RPMI8226 (cell line): ENCODE measurements at regions not wholly inside any gene's neighbourhood (a gene's known extent, or its start where the extent isn't known, plus 50 kb on each side); places are given as distances from the start of the nearest gene placed in this dataset.
A peak's percentile ranks its signal among the peaks of the same experiment; 100 is the strongest.

Experiments used
- DNase-seq: peaks from one replicate; pipeline ENCODE4 v3.0.0-alpha.2; 2015

DNA sequence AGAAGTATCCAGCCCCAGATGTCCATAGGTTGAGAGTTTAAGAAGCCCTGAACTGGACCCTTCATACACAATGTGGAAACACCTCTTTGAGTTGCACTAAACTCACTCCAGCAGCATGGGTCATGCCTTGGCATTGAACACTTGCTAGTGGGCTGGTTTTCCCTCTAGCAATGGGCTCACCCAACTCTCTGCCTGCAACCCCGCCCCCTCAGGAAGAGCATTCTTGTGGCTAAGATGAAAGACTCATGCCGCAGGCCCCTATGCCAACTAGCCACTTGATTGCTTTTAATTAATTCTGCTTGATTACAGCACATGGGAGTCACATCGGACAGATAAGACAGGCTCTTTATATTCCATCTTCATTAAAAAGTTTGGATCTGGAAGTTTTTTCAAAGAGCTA is 136.5 kb upstream of the GJB5 start:
- no peak for DNase-seq

DNA sequence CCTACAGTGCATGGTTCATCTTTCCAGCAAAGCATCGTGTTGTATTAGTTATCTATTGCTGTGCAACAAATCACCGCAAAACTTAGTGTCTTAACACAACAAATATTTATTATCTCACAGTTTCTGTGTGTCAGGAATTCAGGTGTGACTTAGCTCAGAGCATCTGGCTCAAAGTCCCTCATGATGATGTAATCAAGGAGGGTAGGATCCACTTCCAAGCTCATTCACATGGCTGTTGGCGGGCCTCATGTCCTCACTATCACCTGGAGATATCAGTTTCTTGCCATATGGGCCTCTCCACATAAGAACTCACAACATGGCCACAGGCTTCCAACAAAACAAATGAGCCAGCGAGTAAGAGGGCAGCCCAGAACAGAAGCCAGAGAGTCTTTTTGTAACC is 135.6 kb upstream of the GJB5 start:
- DNase-seq, result no peak

DNA sequence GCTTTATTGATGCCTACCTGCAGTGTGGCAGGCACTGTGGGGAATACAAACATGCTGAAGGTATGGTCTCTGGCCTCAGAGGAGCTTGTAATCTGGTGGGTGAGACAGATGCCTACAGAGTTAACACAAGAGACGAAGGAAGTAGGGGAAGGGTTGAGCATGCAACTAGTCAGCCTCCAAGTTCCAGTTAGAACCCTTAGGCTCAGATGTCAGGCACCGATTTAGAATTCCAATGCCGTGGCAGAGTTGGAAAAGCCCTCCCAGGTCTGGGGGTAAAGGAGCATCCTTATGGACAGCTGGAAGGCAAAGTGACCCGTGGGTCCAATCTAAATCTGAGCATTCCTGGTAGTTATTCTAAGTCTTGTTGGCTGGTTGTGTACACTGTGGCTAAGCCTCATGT is 132.9 kb upstream of the GJB5 start:
- DNase-seq, result no peak

DNA sequence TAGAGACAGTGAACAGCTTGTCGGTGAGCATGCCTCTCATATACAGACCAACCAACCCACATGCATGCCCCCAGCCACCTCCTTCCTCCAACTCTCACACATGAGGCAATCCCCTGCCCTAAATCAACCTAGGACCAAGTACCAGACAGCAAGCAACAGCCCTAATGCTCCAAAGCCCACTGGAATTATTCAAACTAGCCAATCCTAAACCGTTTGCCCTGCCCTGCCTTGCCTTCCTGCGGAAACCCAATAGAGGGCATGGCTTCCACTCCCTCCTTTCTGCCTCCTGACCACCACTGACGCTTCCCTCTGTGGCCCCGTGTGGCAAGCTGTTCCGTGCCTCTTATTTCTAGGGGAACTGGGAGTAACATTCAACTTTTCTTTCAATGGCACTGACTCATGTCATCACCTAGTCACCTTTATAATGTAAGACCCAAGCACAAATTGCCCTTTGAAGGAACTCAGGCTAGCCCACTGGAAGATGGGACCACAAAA is 129.3 kb upstream of the GJB5 start:
- no peak for DNase-seq

DNA sequence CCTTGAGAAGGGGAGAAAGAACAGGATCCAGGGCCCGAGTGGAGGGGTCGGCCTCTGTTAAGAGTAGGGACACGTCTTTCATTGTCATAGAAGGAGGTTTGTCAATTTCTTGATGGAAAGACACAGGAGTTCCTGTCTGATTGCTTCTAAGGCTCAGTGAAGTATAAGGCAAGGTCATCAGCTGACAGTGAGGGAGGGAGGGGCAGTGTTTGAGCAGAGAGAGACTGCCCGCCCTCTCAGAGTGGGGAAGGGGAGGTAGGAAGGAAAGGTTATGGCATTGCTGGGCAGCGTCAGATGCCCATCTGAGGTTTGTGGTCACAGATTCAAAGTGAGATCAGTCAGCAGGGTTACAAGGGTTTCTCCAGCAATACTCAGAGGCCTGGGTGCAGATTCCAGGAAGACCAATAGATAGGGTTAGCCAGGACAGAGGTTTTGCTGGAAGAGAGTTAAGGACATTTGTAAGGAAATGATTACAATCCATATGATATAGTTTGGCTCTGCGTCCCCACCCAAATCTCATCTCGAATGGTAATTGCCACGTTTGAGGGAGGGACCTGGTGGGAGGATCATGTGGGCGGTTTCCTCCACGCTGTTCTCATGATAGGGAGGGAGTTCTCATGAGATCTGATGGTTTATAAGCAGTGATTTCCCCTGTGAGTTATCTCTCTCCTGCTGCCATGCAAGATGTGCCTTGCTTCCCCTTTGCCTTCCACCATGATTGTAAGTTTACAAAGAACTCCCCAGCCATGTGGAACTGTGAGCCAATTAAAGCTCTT is 127.2 kb upstream of the GJB5 start:
- DNase-seq, result no peak

DNA sequence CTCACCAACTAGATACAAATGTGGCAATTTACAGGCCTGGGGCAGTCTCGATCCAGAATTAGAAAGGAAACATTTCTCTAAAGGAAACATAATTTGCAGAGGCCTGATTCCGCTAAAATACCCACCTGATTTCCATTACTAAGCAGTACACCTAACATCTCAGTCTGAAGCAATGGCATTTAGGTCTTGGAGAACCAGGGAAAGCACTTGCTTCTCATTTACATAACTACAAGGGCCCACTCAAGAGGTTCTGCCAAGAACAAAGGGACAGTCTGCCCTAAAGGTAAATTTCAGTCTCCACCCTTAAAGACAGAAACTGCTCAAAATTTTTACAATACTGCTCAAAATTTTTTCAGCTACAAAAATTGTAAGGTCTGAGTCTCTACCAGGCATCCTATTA is 123.7 kb upstream of the GJB5 start:
- no peak for DNase-seq

DNA sequence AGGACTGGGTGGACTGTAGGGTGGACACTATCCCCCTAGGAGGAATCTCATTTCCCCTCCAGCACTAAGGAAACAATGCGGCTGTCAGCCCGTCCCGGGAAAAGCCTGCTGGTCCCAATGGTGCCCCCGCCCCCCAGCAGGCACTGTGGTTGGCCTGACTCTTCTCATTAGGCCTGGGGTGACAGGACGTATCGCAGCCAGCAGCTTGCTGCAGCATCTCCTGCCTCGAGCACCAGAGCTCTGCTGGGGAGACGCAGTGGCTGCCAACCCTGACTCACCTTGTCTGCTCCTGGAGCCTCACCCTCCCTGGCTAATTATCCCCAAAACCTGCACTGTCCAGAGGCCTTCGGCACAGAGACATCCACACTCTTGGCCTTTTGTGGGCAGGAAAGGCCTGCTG is 115.1 kb upstream of the GJB5 start:
- DNase-seq, result no peak

DNA sequence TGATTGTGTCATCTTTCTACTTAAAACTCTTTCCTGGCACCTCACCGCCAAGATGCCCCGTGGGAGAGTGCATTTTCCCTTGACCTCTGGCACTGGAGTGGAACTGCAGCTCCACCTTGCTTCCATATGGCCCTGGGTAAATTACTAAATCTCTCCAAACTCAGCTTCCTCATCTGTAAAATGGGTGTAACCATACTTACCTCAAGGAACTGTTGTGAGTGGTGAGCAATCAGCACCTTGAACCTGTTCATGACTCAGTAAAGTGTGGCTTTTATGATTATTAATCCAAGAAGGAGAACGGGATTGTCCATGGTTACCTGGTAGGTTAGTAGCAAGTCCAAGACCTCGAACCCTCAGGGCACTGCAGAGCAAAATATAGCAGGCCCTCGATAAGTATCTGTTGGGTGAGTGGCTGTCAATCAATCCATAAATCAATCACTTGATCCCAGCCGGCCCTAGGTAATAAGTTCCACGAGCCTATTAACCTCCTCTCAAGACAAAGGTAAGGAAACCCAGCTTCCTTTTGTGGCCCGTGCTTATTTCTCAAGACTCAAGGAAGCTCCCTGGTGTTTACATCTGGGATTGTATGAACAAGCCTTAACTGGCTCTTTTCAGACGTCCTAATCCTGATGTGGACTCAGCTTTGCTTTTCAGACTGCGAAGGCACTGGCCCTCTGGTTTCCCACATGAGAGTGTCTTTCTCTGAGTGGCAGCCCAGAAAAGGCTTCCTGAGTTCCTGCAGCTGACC is 114.0 kb upstream of the GJB5 start:
- DNase-seq, result no peak

DNA sequence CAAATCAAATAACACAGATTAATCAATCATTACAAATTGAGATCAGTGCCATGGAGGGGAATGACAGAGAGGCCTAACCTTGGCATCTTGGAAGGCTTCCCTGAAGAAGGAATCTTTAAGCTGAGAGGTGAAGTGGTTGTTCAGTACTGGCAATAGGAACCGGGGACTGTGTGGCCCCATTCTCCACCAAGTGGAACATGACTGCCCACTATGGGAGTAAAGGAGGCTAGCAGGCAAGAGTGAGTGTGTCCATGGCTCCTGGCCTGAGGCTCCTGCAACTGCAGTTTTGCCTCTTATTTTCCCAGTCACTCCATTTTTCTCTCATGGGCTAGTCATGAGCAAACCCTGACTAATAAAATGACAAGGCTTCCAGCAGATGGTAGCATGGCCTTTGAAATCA is 112.2 kb upstream of the GJB5 start:
- no peak for DNase-seq

DNA sequence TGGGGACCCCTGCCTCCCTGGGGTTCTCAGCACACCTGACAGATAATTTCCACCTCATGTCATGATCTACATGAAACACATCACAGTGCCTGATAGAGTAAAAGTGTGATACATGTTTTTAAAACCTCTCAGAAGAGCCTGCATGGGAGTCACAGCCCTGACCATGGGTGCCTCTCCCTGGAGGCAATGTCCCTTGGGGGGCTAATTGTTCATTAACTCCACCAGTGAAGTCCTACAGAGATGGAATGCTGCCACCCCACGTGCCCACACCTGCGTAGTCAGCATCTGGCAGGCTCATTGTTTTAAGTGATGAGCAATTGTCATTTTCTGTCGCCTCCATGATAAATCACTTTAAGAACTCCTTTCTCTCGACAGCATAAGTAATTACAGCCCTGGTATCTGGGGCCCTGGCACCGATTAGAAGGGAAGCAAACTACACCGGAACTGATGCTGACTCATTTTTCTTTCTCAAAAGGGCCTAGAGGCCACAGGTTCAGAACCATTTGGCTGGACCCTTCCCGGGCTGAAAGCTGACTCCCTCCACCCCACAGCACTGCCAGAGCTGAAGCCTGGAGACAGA is 109.6 kb upstream of the GJB5 start:
- no peak for DNase-seq

DNA sequence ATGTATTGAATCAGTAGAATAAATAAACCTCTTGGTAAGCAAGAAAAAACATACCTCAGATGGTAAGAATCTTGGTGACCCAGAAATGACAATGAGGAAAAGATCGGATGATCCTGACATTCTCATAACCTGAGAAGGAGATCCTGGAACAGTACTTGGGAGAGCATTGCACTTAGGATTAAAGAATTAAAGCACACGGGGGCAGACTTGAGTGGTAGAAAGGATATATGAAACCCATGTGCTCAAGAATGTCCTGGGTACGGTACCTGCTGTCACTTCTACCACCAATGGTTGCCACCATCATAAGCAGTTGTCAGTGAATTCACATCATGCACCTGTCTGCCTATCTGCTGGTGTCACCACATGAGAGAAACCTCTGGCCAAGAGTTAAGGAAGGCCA is 108.9 kb upstream of the GJB5 start:
- no peak for DNase-seq

DNA sequence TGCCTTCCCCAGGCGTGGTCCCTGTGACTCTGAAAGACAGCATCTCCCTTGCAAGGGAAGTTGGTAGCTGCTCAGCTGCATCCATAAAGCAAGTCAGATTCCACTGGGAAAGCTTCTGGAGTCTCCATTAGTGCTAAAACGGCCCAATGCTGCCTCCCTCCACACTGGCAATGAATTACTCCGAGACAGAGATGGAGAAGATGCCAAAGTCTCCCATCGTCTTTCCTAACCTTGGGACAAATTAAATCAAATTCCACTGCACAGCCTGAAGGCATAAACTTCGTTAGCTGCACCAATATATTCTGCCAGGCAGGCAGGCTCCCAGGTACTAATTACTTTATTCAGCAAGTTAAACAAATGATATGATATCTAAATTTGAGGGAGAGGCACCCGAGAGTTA is 106.3 kb upstream of the GJB5 start:
- no peak for DNase-seq

DNA sequence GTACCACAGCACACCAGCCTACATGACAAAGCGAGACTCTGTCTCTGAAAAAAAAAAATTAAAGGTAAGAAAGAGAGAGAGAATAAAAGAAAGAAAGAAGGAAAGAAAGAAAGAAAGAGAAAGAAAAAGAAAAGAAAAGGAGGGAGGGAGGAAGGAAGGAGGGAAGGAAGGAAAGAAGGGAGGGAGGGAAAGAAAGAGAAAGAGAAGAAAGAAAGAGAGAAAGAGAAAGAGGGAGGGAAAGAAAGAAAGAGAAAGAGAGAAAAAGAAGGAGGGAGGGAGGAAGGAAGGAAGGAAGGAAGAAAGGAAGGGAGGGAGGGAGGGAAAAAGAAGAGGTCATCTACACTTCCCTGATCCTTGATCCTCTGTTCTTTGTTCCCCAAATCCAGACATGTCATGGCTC is 104.8 kb upstream of the GJB5 start:
- DNase-seq, result no peak

DNA sequence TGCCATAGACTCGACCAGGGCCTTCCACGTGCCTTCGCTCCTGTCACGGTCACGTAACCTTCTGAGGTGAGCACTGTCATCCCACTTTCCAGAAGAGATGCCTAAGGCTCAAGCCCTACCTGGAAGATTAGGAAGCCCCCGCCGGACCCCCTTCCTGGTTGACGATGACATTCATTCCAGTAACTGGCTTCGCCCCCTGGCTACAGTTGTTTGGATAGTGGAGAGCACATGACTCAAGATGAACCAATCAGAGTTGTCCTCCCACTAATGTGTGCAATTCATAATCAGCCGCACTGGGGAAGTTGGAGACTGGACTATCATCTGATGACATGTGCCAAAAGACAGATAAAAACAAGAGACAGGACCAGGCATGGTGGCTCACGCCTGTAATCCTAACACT is 104.0 kb upstream of the GJB5 start:
- no peak for DNase-seq

DNA sequence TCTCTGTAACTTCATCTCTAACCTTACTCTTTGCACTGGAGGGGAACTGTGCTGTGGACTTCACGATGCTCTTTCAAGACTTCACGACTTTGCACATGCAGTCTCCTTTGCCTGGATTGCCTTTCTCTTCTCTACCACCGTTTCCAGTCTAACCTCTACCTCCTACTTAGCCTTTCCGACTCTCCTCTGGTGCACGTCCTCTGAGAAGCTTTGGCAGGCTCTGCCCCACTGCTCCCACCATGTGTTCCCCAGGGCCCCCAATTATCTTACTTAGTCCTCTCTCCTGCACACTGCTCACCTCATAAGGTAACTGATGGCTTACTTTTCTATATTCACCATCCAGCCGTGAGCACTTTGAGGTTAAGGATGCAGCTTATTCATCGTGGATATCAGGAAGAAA is 101.7 kb upstream of the GJB5 start:
- no peak for DNase-seq

DNA sequence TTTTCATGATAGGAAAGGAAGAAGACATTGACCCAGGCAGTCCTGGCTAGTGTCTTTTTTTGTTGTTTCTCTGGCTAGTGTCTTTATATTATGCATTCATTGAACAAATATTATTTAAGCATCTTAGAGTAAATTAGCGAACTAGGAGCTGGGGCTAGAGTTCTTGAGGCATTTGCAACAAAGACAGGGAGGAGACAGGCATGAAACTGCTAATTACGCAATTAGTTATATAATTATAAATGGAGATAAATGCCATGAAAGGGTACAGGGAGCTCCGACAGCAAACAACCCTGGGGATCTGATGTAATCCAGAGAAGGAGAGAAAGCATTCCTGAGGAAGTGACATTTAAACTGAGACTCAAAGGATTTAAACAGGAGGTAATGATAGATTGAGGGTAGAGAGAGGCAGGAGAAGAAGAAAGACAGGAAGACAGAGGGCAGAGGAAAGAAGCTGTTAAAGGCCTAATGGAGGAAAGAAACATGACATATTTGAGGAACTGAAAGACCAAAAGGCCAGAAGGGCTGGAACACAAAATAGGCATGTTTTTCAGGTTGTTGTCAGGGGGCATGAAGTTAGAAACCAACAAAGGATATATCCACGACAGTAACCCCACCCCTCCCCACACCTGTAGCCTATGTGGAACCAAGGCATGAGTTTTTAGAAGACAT is 99.5 kb upstream of the GJB5 start:
- DNase-seq, result peak; percentile 40

DNA sequence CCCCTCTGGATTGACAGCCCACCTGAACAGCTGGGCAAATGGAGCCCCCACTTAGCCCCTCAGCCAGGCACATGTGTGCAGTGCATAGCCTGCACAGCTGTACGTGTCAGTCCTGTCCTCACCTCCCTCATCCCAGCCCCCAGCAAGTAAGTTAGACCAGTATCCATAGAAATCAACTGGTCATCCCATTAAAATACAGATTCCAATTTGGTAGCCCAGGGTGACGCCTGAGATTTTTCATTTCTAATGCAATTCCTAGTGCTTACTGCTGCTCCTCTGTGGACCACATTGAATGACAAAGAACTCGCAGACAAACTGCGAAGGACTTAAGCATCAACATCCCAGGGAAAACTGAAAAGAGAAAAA is 99.0 kb upstream of the GJB5 start:
- no peak for DNase-seq

DNA sequence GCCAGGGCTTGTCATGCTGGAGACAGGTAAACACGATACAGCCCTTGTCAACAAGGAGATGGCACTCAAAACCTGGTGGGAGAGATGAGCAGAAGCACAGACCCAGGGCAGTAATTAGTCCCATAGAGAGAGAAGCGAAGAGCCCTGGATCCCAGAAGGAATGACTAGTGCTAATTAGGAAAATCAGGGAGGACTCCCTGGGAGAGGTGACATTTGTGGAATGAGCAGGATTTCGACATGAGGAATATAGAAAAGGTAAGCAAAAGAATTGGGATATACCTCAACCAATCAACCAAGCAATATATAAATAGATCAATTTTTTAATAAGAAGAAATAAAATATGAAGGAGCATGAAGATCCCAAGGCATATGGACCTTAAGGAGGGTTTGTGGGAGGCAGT is 98.5 kb upstream of the GJB5 start:
- no peak for DNase-seq

DNA sequence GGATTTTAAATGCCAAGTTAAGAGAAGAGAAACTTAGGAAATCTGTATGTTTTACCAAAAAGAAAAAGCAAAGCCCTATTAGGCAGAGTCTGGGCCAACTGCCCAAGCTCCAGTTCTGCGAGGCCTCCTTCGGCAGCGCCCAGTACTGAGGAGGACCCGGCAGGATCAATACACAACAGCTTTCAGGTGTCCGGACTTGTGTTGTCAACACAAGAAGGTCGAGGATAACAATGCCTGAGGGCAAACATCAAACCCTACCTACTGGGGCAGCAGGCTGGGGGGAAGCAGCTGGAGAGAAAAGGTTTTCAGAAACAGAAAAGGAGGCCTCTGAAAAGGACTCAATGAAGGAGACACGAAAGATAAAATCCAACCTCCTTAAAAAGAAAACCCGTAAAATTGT is 98.1 kb upstream of the GJB5 start:
- no peak for DNase-seq

DNA sequence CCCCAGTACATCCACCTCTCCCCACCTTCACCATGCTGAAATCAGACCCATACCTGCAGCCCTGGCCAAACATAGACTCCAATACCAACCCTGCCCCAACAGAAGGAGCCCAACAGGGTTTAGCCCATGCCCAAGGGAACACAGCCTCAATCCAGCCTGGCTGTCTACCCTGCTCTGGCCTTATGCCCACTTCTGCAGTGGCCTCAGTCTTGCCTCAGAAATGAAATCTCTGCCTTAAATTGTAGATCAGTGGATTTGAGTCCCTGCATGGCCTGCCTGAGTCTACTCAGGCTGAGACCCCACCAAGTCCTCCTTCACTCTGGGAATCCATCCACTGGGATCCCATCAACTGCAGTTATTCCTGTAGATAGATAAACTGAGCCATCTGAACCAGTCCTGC is 97.6 kb upstream of the GJB5 start:
- no peak for DNase-seq

DNA sequence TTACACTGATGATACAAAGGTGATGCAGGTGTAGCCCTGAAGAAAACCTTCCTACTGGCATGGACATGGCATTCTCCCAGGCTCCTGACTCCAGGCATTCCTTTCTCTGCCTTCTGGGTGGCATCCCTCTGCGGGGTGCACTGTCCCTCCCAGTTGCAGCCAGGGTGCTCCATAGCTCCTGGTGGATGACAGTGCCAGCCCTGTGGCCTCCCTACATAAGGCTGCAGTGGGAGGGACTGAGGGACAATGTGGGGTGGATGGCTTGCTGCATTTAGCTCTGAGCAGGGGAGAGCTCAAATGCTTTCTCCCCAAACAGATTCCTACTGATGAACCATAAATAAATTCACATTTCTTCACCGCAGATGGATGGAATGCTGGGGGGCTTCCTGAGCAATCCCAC is 97.0 kb upstream of the GJB5 start:
- DNase-seq, result no peak

DNA sequence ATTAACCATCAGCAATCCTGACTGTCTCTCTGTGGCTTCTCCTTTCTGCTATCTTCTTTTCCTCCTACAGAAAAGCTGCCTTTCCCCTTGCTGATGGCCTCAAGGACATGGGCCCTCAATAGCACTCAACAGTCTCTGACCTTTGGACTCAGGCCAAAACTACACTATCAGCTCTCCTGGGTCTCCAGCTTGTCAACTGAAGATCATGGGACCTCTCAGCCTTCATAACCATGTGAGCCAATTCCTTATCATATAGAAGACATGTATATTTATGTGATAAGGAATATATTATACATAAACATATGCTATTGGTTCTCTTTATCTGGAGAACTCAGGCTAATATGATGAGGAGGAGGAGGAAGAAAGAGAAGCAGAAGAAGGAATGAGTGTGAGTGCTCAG is 91.8 kb upstream of the GJB5 start:
- no peak for DNase-seq

DNA sequence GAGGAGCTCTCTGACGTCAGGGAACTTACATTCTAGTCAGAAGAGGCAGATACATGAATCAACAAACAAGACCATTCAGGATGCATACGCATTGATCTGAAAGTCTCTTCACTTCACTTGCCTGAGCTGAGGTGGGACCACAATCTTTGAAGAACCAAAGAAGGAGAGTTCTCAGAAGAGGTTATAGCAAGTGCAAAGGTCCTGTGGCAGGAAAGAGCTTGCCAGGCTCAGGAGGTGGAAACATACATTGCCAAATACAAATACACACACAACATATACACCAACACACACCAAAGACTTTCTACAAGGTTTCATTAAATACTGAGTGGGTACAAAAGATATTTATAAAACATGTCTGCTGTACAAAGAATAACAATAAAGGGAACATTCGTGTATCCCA is 86.8 kb upstream of the GJB5 start:
- no peak for DNase-seq

DNA sequence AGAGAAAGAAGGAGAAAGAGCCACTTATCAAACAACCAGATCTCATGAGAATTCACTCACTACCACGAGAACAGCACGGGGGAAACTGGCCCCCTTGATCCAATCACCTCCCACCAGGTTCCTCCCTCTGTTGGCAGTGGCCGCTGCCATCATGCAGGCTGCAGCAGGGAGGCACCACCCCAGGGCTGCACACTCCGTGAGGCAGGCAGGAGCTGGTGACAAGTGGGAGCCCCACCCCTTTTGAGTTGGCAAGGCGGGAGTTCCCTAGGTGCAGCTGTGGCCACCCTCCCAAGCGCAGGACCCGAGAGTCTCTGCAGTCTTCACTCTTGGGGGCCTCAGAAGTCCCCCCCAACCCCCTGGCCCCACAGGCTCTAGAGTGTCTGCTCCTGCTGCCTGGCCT is 83.9 kb upstream of the GJB5 start:
- DNase-seq, result no peak
